ENCODE measurements at regions not wholly inside any gene's neighbourhood (a gene's known extent, or its start where the extent isn't known, plus 50 kb on each side); places are given as distances from the start of the nearest gene placed in this dataset.

DNA sequence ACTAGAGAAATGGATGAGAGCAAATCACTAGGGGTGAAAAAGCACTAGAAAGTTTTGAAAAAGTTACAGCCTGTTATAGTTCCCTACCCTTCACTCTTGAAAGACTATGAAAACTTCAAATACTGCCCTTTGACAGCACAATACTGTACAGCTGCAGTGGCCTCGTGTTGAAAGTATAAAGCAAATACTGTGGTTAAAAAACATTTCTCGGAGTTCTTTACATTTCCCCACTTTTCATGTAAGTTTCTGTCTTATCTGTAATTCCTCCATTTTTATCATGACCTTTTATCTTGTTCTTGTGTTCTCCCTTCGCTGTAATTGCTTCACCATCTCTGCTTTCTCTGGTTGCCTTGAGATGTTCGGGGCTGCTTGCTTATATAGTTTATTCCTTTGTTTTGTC is 423.8 kb upstream of the CFAP20DC start:
- TF ChIP-seq, protein P1, sequence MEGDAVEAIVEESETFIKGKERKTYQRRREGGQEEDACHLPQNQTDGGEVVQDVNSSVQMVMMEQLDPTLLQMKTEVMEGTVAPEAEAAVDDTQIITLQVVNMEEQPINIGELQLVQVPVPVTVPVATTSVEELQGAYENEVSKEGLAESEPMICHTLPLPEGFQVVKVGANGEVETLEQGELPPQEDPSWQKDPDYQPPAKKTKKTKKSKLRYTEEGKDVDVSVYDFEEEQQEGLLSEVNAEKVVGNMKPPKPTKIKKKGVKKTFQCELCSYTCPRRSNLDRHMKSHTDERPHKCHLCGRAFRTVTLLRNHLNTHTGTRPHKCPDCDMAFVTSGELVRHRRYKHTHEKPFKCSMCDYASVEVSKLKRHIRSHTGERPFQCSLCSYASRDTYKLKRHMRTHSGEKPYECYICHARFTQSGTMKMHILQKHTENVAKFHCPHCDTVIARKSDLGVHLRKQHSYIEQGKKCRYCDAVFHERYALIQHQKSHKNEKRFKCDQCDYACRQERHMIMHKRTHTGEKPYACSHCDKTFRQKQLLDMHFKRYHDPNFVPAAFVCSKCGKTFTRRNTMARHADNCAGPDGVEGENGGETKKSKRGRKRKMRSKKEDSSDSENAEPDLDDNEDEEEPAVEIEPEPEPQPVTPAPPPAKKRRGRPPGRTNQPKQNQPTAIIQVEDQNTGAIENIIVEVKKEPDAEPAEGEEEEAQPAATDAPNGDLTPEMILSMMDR (IDR thresholded peaks at IDR 0.05) = no peak
- no peak for TF ChIP-seq POLR2A (IDR thresholded peaks at IDR 0.05)
